Inferior parietal cortex (tissue), 1 donor: ENCODE measurements at regions not wholly inside any gene's neighbourhood (a gene's known extent, or its start where the extent isn't known, plus 50 kb on each side); places are given as distances from the start of the nearest gene placed in this dataset.
"Not testable (repeated sequence)": the region's sequence is repeated elsewhere in the genome, so short reads cannot be mapped to it uniquely, and the experiment has no call there.

Experiments used
- DNase-seq: peaks from one replicate; pipeline ENCODE4 v3.0.0-alpha.2; 2016; ENCODE audit errors: extremely low spot score

- DNase-seq, result no peak
Measured at GRCh38 chr2:160550048-160550447, 56.4 kb upstream of the RBMS1 start.

GRCh38 chr2:160551259-160551658 lies 57.7 kb upstream of the RBMS1 start:
- no peak for DNase-seq

- DNase-seq, result no peak
Measured at GRCh38 chr2:160555420-160556071, 61.9 kb upstream of the RBMS1 start.

GRCh38 chr2:160557903-160558302 lies 64.3 kb upstream of the RBMS1 start:
- DNase-seq, result no peak

GRCh38 chr2:160558531-160558930 lies 64.9 kb upstream of the RBMS1 start:
- DNase-seq, result no peak

- no peak for DNase-seq
Measured at GRCh38 chr2:160561551-160562295, 68.1 kb upstream of the RBMS1 start.

- DNase-seq, result no peak
Measured at GRCh38 chr2:160562730-160563129, 69.1 kb upstream of the RBMS1 start.

GRCh38 chr2:160564591-160564990 lies 71.0 kb upstream of the RBMS1 start:
- no peak for DNase-seq

- no peak for DNase-seq
Measured at GRCh38 chr2:160565099-160565845, 71.7 kb upstream of the RBMS1 start.

GRCh38 chr2:160566717-160567116 lies 73.1 kb upstream of the RBMS1 start:
- no peak for DNase-seq

- no peak for DNase-seq
Measured at GRCh38 chr2:160568856-160569255, 75.2 kb upstream of the RBMS1 start.

GRCh38 chr2:160570376-160570775 lies 76.8 kb upstream of the RBMS1 start:
- DNase-seq, result no peak

- peak; percentile 11 for DNase-seq
Measured at GRCh38 chr2:160574468-160575140, 81.0 kb upstream of the RBMS1 start.

- no peak for DNase-seq
Measured at GRCh38 chr2:160575368-160575767, 81.8 kb upstream of the RBMS1 start.

- no peak for DNase-seq
Measured at GRCh38 chr2:160576054-160576499, 82.5 kb upstream of the RBMS1 start.

- DNase-seq, result not testable (repeated sequence)
Measured at GRCh38 chr2:160577081-160577480, 83.5 kb upstream of the RBMS1 start.

GRCh38 chr2:160581035-160581434 lies 87.4 kb upstream of the RBMS1 start:
- no peak for DNase-seq

GRCh38 chr2:160581448-160581847 lies 87.8 kb upstream of the RBMS1 start:
- DNase-seq, result no peak

GRCh38 chr2:160582081-160582480 lies 88.5 kb upstream of the RBMS1 start:
- DNase-seq, result no peak

GRCh38 chr2:160582490-160583145 lies 89.0 kb upstream of the RBMS1 start:
- DNase-seq, result no peak

GRCh38 chr2:160583146-160583535 lies 89.5 kb upstream of the RBMS1 start:
- no peak for DNase-seq
